ENCODE measurements at regions not wholly inside any gene's neighbourhood (a gene's known extent, or its start where the extent isn't known, plus 50 kb on each side); places are given as distances from the start of the nearest gene placed in this dataset.

GRCh38 chr5:88659529-88660263 is 223.3 kb downstream of the MEF2C start (continued):
- TF ChIP-seq ZNF687 (IDR thresholded peaks at IDR 0.05) (no peak), JUND (IDR thresholded peaks at IDR 0.05; ENCODE audit: low read depth, low read length) (no peak), ASH2L (IDR thresholded peaks at IDR 0.05; ENCODE audit: borderline replicate concordance, low read depth) (no peak), NKRF (conservative IDR thresholded peaks at IDR 0.05) (no peak), KAT2A (conservative IDR thresholded peaks at IDR 0.05; ENCODE audit: control insufficient read depth, low read depth, low read length) (no peak), RELA (IDR thresholded peaks at IDR 0.05; ENCODE audit: borderline replicate concordance, partially characterized antibody) (no peak), BRCA1 (IDR thresholded peaks at IDR 0.05; ENCODE audit: low read depth, low read length) (no peak), SPI1 (IDR thresholded peaks at IDR 0.05; ENCODE audit: borderline replicate concordance, insufficient read depth, low read depth, low read length) (peak; percentile 40; the same call in 1 of the 2 replicates), SIX5 (IDR thresholded peaks at IDR 0.05; ENCODE audit: low read depth, low read length, severe bottlenecking) (no peak), PBX3 (IDR thresholded peaks at IDR 0.05; ENCODE audit: insufficient replicate concordance, low read depth, low read length) (no peak), NFYA (IDR thresholded peaks at IDR 0.05; ENCODE audit: borderline replicate concordance, low read depth, low read length) (no peak), ZBTB40 (IDR thresholded peaks at IDR 0.05; ENCODE audit: borderline replicate concordance) (no peak), MAX (IDR thresholded peaks at IDR 0.05; ENCODE audit: low read depth, low read length) (no peak), IKZF1 (conservative IDR thresholded peaks at IDR 0.05) (no peak), IRF5 (IDR thresholded peaks at IDR 0.05; ENCODE audit: borderline replicate concordance) (no peak), ZBED1 (IDR thresholded peaks at IDR 0.05; ENCODE audit: borderline replicate concordance) (no peak)

All from GM12878 (cell line).